Muscle layer of duodenum (tissue), 2 donors: ENCODE measurements at regions not wholly inside any gene's neighbourhood (a gene's known extent, or its start where the extent isn't known, plus 50 kb on each side); places are given as distances from the start of the nearest gene placed in this dataset.

Source experiments
- H3K27ac ChIP-seq: one replicate; pipeline ENCODE4 v1.7.0; 2013; ENCODE audit warnings: mild to moderate bottlenecking, low read length
- H3K27me3 ChIP-seq: one replicate; pipeline ENCODE4 v1.7.0; 2013; ENCODE audit warnings: low read depth, mild to moderate bottlenecking, control low read depth, low read length
- H3K36me3 ChIP-seq, 2 donors: one replicate each; pipeline ENCODE4 v1.7.0; 2013; ENCODE audit warnings: low read length in 2 of 2, control low read depth in 1 of 2, mild to moderate bottlenecking in 1 of 2; ENCODE audit not compliant: insufficient read depth in 2 of 2, control insufficient read depth in 1 of 2
- H3K4me1 ChIP-seq, 2 donors: one replicate each; pipeline ENCODE4 v1.7.0; 2013; ENCODE audit warnings: low read length in 2 of 2, mild to moderate bottlenecking in 2 of 2, control low read depth in 1 of 2, moderate library complexity in 1 of 2; ENCODE audit not compliant: insufficient read depth in 2 of 2, control insufficient read depth in 1 of 2
- H3K4me3 ChIP-seq, 2 donors: one replicate each; pipeline ENCODE4 v1.7.0; 2013; ENCODE audit warnings: low read length in 2 of 2, low read depth in 1 of 2, mild to moderate bottlenecking in 1 of 2
- H3K9me3 ChIP-seq, 2 donors: one replicate each; pipeline ENCODE4 v1.7.0; 2013; ENCODE audit warnings: low read length in 2 of 2, control low read depth in 1 of 2, mild to moderate bottlenecking in 1 of 2; ENCODE audit not compliant: control insufficient read depth in 1 of 2
- donor health status: healthy.

DNA sequence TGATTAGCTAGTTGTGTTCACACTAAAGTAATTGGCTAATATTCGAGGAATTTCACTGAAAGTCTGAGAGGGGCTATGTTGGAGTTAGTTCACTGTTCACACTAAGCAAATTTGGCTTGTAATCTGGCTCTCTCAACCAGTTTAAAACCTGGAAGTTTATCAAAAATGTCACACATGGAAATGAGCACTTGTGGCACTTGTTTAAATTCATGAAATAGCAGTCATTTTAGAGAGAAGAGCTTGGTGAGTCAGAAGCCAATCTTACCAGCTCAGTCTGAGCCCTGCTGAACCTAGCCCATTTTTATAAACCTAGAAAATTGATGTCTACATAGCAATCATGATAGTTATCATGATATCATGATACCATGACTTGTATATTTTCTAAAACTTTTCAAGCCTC lies 90.7 kb upstream of the JADE1 start:
- Histone ChIP-seq H3K36me3 (peaks cover 0 to 4% of the 10 kb centered on the region in 2 donors), H3K27me3 (no peaks in the 10 kb centered on the region), H3K9me3 (no peaks in the 10 kb centered on the region), H3K4me3 (no peak overlapping the region), H3K4me1 (peaks cover 0 to 6% of the 10 kb centered on the region in 2 donors), H3K27ac (no peak overlapping the region)

- Histone ChIP-seq H3K27ac (no peak overlapping the region), H3K9me3 (no peaks in the 10 kb centered on the region), H3K4me3 (no peak overlapping the region), H3K27me3 (no peaks in the 10 kb centered on the region), H3K4me1 (peaks cover 0 to 6% of the 10 kb centered on the region in 2 donors), H3K36me3 (peaks cover 0 to 4% of the 10 kb centered on the region in 2 donors)
These were observed 93.2 kb upstream of the JADE1 start for GRCh38 chr4:128716338-128716737.

GRCh38 chr4:128715616-128716015 lies 93.9 kb upstream of the JADE1 start:
- Histone ChIP-seq H3K4me1 (peaks cover 0 to 6% of the 10 kb centered on the region in 2 donors), H3K27me3 (no peaks in the 10 kb centered on the region), H3K4me3 (no peak overlapping the region), H3K9me3 (no peaks in the 10 kb centered on the region), H3K36me3 (peaks cover 0 to 4% of the 10 kb centered on the region in 2 donors), H3K27ac (no peak overlapping the region)

GRCh38 chr4:128711361-128711760 lies 98.1 kb upstream of the JADE1 start:
- Histone ChIP-seq H3K36me3 (peaks cover 0 to 4% of the 10 kb centered on the region in 2 donors), H3K9me3 (no peaks in the 10 kb centered on the region), H3K4me1 (peaks cover 0 to 2% of the 10 kb centered on the region in 2 donors), H3K27me3 (no peaks in the 10 kb centered on the region), H3K27ac (no peak overlapping the region), H3K4me3 (no peak overlapping the region)

DNA sequence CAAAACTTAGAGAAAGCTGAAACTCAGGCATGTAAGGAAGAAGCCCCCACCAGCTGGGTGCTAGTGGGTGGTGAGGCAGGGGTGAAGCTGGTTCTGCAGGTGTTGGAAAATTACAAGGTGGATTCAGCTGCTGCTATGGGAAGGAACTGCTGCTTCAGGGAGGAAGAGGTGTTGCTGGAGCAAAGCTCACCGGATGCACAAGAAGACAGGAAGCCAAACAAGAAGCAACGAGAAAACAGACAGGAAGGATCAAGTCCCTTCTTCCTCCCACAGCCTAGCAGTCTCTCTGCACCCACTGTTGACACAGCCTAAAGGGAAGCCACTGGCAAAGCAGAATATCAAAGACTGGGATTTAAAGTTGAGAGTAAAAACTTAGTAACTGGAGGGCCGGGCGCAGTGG lies 100.2 kb upstream of the JADE1 start:
- Histone ChIP-seq H3K4me1 (no peaks in the 10 kb centered on the region), H3K36me3 (no peaks in the 10 kb centered on the region), H3K27ac (no peak overlapping the region), H3K4me3 (no peak overlapping the region), H3K9me3 (no peaks in the 10 kb centered on the region), H3K27me3 (no peaks in the 10 kb centered on the region)

- Histone ChIP-seq H3K4me1 (no peaks in the 10 kb centered on the region), H3K27me3 (no peaks in the 10 kb centered on the region), H3K27ac (no peak overlapping the region), H3K4me3 (peak overlapping the region in 1 of 2 donors; percentile 4), H3K9me3 (no peaks in the 10 kb centered on the region), H3K36me3 (no peaks in the 10 kb centered on the region)
These were observed 101.6 kb upstream of the JADE1 start for GRCh38 chr4:128707864-128708263.

DNA sequence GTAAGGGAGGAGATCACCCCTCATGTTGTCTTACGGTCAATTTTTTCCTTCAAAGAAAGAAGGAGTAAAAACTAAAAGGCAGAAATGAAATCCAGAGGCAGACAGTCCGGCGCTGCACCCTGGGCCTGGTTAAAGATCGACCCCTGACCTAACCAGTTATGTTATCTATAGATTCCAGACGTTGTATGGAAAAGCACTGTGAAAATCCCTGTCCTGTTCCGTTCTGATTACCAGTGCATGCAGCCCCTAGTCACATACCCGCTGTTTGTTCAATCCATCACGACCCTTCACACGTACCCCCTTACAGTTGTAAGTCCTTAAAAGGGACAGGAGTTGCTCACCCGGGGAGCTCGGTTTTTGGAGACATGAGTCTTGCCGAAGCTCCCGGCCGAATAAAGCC lies 105.6 kb upstream of the JADE1 start:
- Histone ChIP-seq H3K4me1 (no peaks in the 10 kb centered on the region), H3K27me3 (no peaks in the 10 kb centered on the region), H3K4me3 (no peak overlapping the region), H3K36me3 (no peaks in the 10 kb centered on the region), H3K9me3 (no peaks in the 10 kb centered on the region), H3K27ac (no peak overlapping the region)

GRCh38 chr4:128700659-128701350 lies 108.7 kb upstream of the JADE1 start:
- no peaks in the 10 kb centered on the region for H3K36me3 ChIP-seq
- no peaks in the 10 kb centered on the region for H3K27me3 ChIP-seq
- no peaks in the 10 kb centered on the region for H3K4me1 ChIP-seq
- no peak overlapping the region for H3K4me3 ChIP-seq
- H3K27ac ChIP-seq: no peak overlapping the region
- no peaks in the 10 kb centered on the region for H3K9me3 ChIP-seq

- H3K9me3 ChIP-seq: no peaks in the 10 kb centered on the region
- H3K27me3 ChIP-seq: no peaks in the 10 kb centered on the region
- H3K4me3 ChIP-seq: no peak overlapping the region
- no peak overlapping the region for H3K27ac ChIP-seq
- no peaks in the 10 kb centered on the region for H3K4me1 ChIP-seq
- no peaks in the 10 kb centered on the region for H3K36me3 ChIP-seq
These were observed 111.1 kb upstream of the JADE1 start for GRCh38 chr4:128698386-128698785.

- Histone ChIP-seq H3K9me3 (no peaks in the 10 kb centered on the region), H3K4me1 (no peaks in the 10 kb centered on the region), H3K4me3 (no peak overlapping the region), H3K36me3 (no peaks in the 10 kb centered on the region), H3K27ac (no peak overlapping the region), H3K27me3 (no peaks in the 10 kb centered on the region)
These were observed 112.2 kb upstream of the JADE1 start for GRCh38 chr4:128697323-128697722.

DNA sequence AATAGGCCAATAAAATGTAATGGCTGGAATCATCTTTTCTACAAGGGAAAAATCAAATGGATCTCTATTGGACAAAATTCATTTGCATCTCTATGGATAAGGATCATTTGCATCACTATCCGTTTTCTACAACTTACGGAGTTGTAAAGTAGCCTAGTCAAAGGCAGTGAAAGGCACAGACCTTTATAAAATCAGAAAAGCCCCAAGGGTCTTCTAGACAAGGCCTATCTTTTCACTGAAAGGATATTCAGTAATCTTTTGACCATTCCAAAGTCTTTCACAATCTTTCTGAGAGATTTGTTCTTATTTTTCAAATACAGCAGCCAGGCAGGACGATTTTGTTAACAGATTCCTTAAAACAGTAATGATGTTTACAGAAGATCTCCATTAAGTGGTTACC lies 119.5 kb upstream of the JADE1 start:
- Histone ChIP-seq H3K36me3 (no peaks in the 10 kb centered on the region), H3K27me3 (no peaks in the 10 kb centered on the region), H3K4me1 (no peaks in the 10 kb centered on the region), H3K4me3 (no peak overlapping the region), H3K9me3 (no peaks in the 10 kb centered on the region), H3K27ac (no peak overlapping the region)

- Histone ChIP-seq H3K27ac (no peak overlapping the region), H3K36me3 (no peaks in the 10 kb centered on the region), H3K9me3 (no peaks in the 10 kb centered on the region), H3K4me1 (no peaks in the 10 kb centered on the region), H3K27me3 (no peaks in the 10 kb centered on the region), H3K4me3 (no peak overlapping the region)
These were observed 120.6 kb upstream of the JADE1 start for GRCh38 chr4:128688846-128689437.
